Glutamatergic neuron (in vitro differentiated cells): ENCODE measurements at regions not wholly inside any gene's neighbourhood (a gene's known extent, or its start where the extent isn't known, plus 50 kb on each side); places are given as distances from the start of the nearest gene placed in this dataset.

ENCODE experiments used
- DNase-seq: peaks from one replicate; pipeline ENCODE4 v3.0.0; 2022
- H3K27ac Mint-ChIP-seq: one replicate; pipeline ENCODE4 v1.8.0; 2020; ENCODE audit warnings: mild to moderate bottlenecking, mixed read lengths, inconsistent platforms; ENCODE audit not compliant: unreplicated experiment
- H3K27me3 Mint-ChIP-seq: one replicate; pipeline ENCODE4 v1.8.0; 2020; ENCODE audit warnings: mild to moderate bottlenecking, moderate library complexity, mixed read lengths, inconsistent platforms; ENCODE audit not compliant: unreplicated experiment
- H3K36me3 Mint-ChIP-seq: one replicate; pipeline ENCODE4 v1.8.0; 2020; ENCODE audit warnings: mild to moderate bottlenecking, mixed read lengths, inconsistent platforms; ENCODE audit not compliant: unreplicated experiment
- H3K4me1 Mint-ChIP-seq: one replicate; pipeline ENCODE4 v1.8.0; 2020; ENCODE audit warnings: mild to moderate bottlenecking, low read depth, mixed read lengths, inconsistent platforms; ENCODE audit not compliant: unreplicated experiment
- H3K4me3 Mint-ChIP-seq: one replicate; pipeline ENCODE4 v1.8.0; 2020; ENCODE audit warnings: mild to moderate bottlenecking, mixed read lengths, inconsistent platforms; ENCODE audit not compliant: unreplicated experiment
- H3K9me3 Mint-ChIP-seq: one replicate; pipeline ENCODE4 v1.8.0; 2020; ENCODE audit warnings: mild to moderate bottlenecking, moderate library complexity, mixed read lengths, inconsistent platforms; ENCODE audit not compliant: unreplicated experiment
- CTCF ChIP-seq: fragments of 200-600 bp; sonication (generic); IDR thresholded peaks from one replicate; pipeline ENCODE4 v1.5.0; 2021; ENCODE audit not compliant: partially characterized antibody, unreplicated experiment

- Mint-ChIP-seq H3K4me1 (peaks cover 3% of the 10 kb centered on the region), H3K27ac (no peak overlapping the region), H3K4me3 (no peak overlapping the region), H3K9me3 (peaks cover 3% of the 10 kb centered on the region), H3K36me3 (no peaks in the 10 kb centered on the region), H3K27me3 (peaks cover 10% of the 10 kb centered on the region)
- no peak for DNase-seq
- no peak for TF ChIP-seq CTCF
These were observed 174.9 kb downstream of the IER5 start for GRCh38 chr1:181263444-181263843.

- Mint-ChIP-seq H3K4me1 (peaks cover 3% of the 10 kb centered on the region), H3K4me3 (no peak overlapping the region), H3K27me3 (peaks cover 10% of the 10 kb centered on the region), H3K9me3 (peaks cover 5% of the 10 kb centered on the region), H3K36me3 (no peaks in the 10 kb centered on the region), H3K27ac (no peak overlapping the region)
- DNase-seq: no peak
- no peak for TF ChIP-seq CTCF
These were observed 176.3 kb downstream of the IER5 start for GRCh38 chr1:181264821-181265220.

GRCh38 chr1:181284978-181285377 lies 196.5 kb downstream of the IER5 start:
- Mint-ChIP-seq H3K27me3 (peaks cover 3% of the 10 kb centered on the region), H3K36me3 (peaks cover 14% of the 10 kb centered on the region), H3K9me3 (no peaks in the 10 kb centered on the region), H3K27ac (no peak overlapping the region), H3K4me3 (no peak overlapping the region), H3K4me1 (no peaks in the 10 kb centered on the region)
- TF ChIP-seq CTCF: no peak
- DNase-seq: no peak

- no peak for TF ChIP-seq CTCF
- Mint-ChIP-seq H3K4me1 (no peaks in the 10 kb centered on the region), H3K9me3 (no peaks in the 10 kb centered on the region), H3K36me3 (no peaks in the 10 kb centered on the region), H3K27ac (no peak overlapping the region), H3K4me3 (no peak overlapping the region), H3K27me3 (no peaks in the 10 kb centered on the region)
- no peak for DNase-seq
These were observed 188.1 kb upstream of the CACNA1E start for GRCh38 chr1:181295217-181295616.

GRCh38 chr1:181296180-181296579 lies 187.1 kb upstream of the CACNA1E start:
- Mint-ChIP-seq H3K27me3 (no peaks in the 10 kb centered on the region), H3K9me3 (no peaks in the 10 kb centered on the region), H3K4me3 (no peak overlapping the region), H3K4me1 (no peaks in the 10 kb centered on the region), H3K27ac (no peak overlapping the region), H3K36me3 (no peaks in the 10 kb centered on the region)
- DNase-seq: no peak
- no peak for TF ChIP-seq CTCF
